Right lung (tissue), 2 donors: ENCODE measurements at regions not wholly inside any gene's neighbourhood (a gene's known extent, or its start where the extent isn't known, plus 50 kb on each side); places are given as distances from the start of the nearest gene placed in this dataset.

Experiments used
- DNase-seq, 2 donors: peaks; one replicate each; pipeline ENCODE4 v3.0.0-alpha.2; 2013

GRCh38 chr2:100660851-100661584 is 98.2 kb downstream of the PDCL3 start:
- no peak for DNase-seq

- no peak for DNase-seq
Observed at GRCh38 chr2:100662866-100663265, 100.1 kb downstream of the PDCL3 start.

- DNase-seq: no peak
Observed at GRCh38 chr2:100664021-100664755, 101.4 kb downstream of the PDCL3 start.

GRCh38 chr2:100664756-100665101 is 101.9 kb downstream of the PDCL3 start:
- no peak for DNase-seq

- DNase-seq: no peak
Observed at GRCh38 chr2:100666996-100667395, 104.2 kb downstream of the PDCL3 start.

- no peak for DNase-seq
Observed at GRCh38 chr2:100667801-100668200, 105.0 kb downstream of the PDCL3 start.

GRCh38 chr2:100670232-100670631 is 107.4 kb downstream of the PDCL3 start:
- DNase-seq: no peak

- no peak for DNase-seq
Observed at GRCh38 chr2:100673115-100673514, 110.3 kb downstream of the PDCL3 start.

- DNase-seq: peak; percentile 36 to 53
Observed at GRCh38 chr2:100673691-100674485, 111.1 kb downstream of the PDCL3 start.

- no peak for DNase-seq
Observed at GRCh38 chr2:100674666-100675065, 111.9 kb downstream of the PDCL3 start.

- no peak for DNase-seq
Observed at GRCh38 chr2:100675373-100675772, 112.6 kb downstream of the PDCL3 start.

- DNase-seq: no peak
Observed at GRCh38 chr2:100675855-100676254, 113.1 kb downstream of the PDCL3 start.

GRCh38 chr2:100676346-100676745 is 113.6 kb downstream of the PDCL3 start:
- no peak for DNase-seq

- DNase-seq: no peak
Observed at GRCh38 chr2:100677611-100678185, 114.9 kb downstream of the PDCL3 start.

- DNase-seq: no peak
Observed at GRCh38 chr2:100679211-100679610, 116.4 kb downstream of the PDCL3 start.

- DNase-seq: no peak
Observed at GRCh38 chr2:100682536-100682935, 119.7 kb downstream of the PDCL3 start.

GRCh38 chr2:100683231-100683630 is 120.4 kb downstream of the PDCL3 start:
- no peak for DNase-seq

GRCh38 chr2:100691846-100692245 is 128.1 kb upstream of the NPAS2 start:
- no peak for DNase-seq

GRCh38 chr2:100692381-100692780 is 127.6 kb upstream of the NPAS2 start:
- DNase-seq: no peak

GRCh38 chr2:100692906-100693305 is 127.0 kb upstream of the NPAS2 start:
- DNase-seq: no peak

GRCh38 chr2:100699131-100699530 is 120.8 kb upstream of the NPAS2 start:
- DNase-seq: no peak

GRCh38 chr2:100702438-100703109 is 117.4 kb upstream of the NPAS2 start:
- no peak for DNase-seq
